DOHH2 (cell line): ENCODE measurements at regions not wholly inside any gene's neighbourhood (a gene's known extent, or its start where the extent isn't known, plus 50 kb on each side); places are given as distances from the start of the nearest gene placed in this dataset.

Experiments
- EZH2phosphoT487 ChIP-seq: fragments of 200-600 bp; sonication (generic); IDR thresholded peaks from 2 replicates; pipeline ENCODE4 v1.6.1; 2017; ENCODE audit warnings: borderline replicate concordance, mild to moderate bottlenecking, antibody characterized with exemption, low read length, moderate library complexity, mixed read lengths
- TF ChIP-seq, protein P1 (sequence below): fragments of 200-600 bp; sonication (generic); IDR thresholded peaks from one replicate; pipeline ENCODE4 v1.5.1; 2014; ENCODE audit warnings: antibody characterized with exemption, mild to moderate bottlenecking, low read depth, low read length; ENCODE audit not compliant: poor library complexity, severe bottlenecking

DNA sequence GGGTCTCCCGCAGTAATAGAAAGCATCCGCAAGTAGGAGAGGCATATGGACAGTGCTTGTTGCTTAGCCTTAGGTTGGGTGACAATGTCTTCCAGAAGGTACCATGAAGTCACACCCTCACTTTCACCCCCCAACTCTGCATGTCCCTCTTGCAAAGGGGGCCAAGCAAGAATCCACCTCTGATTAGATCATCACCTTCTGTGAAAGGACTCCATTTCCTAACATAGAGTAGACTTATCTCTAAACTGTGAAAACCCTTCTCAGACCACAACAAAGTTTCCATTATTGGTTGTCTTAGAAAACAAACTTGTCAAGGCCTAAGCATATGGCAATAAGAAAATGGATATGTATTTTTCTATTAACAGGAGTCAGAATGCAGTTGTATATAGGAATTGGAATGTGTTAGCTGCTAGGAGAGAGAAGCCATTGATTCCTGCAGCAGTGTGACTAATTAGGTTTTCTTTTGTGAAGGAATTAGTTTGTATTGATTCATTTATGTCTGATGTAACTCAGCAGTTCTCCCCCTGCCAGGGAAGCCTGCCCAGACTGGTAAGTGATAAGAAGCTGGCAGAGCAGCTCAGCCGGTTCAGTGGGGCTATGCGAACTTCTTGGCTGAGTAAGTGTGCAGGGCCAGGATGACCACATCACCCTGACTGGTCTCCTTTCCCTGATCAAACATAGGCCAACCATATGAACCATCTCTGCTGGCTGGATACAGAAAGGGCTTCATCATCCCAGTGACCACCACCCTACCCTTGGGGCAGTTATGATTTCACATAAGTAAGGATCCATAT, 107.3 kb upstream of the CCDC196 start:
- TF ChIP-seq, protein P1, sequence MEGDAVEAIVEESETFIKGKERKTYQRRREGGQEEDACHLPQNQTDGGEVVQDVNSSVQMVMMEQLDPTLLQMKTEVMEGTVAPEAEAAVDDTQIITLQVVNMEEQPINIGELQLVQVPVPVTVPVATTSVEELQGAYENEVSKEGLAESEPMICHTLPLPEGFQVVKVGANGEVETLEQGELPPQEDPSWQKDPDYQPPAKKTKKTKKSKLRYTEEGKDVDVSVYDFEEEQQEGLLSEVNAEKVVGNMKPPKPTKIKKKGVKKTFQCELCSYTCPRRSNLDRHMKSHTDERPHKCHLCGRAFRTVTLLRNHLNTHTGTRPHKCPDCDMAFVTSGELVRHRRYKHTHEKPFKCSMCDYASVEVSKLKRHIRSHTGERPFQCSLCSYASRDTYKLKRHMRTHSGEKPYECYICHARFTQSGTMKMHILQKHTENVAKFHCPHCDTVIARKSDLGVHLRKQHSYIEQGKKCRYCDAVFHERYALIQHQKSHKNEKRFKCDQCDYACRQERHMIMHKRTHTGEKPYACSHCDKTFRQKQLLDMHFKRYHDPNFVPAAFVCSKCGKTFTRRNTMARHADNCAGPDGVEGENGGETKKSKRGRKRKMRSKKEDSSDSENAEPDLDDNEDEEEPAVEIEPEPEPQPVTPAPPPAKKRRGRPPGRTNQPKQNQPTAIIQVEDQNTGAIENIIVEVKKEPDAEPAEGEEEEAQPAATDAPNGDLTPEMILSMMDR: no peak
- TF ChIP-seq EZH2phosphoT487: no peak
